Naive B cell (primary cell): ENCODE measurements at regions not wholly inside any gene's neighbourhood (a gene's known extent, or its start where the extent isn't known, plus 50 kb on each side); places are given as distances from the start of the nearest gene placed in this dataset.
"Not testable (repeated sequence)": the region's sequence is repeated elsewhere in the genome, so short reads cannot be mapped to it uniquely, and the experiment has no call there.

Experiments
- ATAC-seq, 2 donors: fragments of 150-1000 bp; cut with Tn5 transposase; 2 replicates each; pipeline ENCODE4 v1.10.0; 2021; ENCODE audit warnings: low read depth in 2 of 2, mild to moderate bottlenecking in 2 of 2, moderate library complexity in 2 of 2
- DNase-seq: peaks from one replicate; pipeline ENCODE4 v3.0.0; 2022
- H3K27ac Mint-ChIP-seq, 6 donors: one replicate each; pipeline ENCODE4 v1.8.0; 2020 to 2022; ENCODE audit warnings: mild to moderate bottlenecking in 6 of 6, mixed read lengths in 6 of 6, moderate library complexity in 5 of 6, inconsistent platforms in 2 of 6
- H3K27me3 Mint-ChIP-seq, 3 donors: one replicate each; pipeline ENCODE4 v1.8.0; 2021 to 2022; ENCODE audit warnings: mixed read lengths in 3 of 3, mild to moderate bottlenecking in 1 of 3
- H3K36me3 Mint-ChIP-seq, 2 donors: one replicate each; pipeline ENCODE4 v1.8.0; 2020 to 2022; ENCODE audit warnings: mixed read lengths in 2 of 2, inconsistent platforms in 1 of 2, mild to moderate bottlenecking in 1 of 2
- H3K4me1 Mint-ChIP-seq, 3 donors: one replicate each; pipeline ENCODE4 v1.8.0; 2020 to 2022; ENCODE audit warnings: mixed read lengths in 3 of 3, inconsistent platforms in 1 of 3, mild to moderate bottlenecking in 1 of 3, moderate library complexity in 1 of 3
- H3K4me3 Mint-ChIP-seq, 8 donors: one replicate each; pipeline ENCODE4 v1.8.0; 2020 to 2022; ENCODE audit warnings: mild to moderate bottlenecking in 8 of 8, mixed read lengths in 8 of 8, moderate library complexity in 8 of 8, inconsistent platforms in 2 of 8
- H3K9me3 Mint-ChIP-seq, 7 donors: one replicate each; pipeline ENCODE4 v1.8.0; 2020 to 2022; ENCODE audit warnings: mixed read lengths in 7 of 7, mild to moderate bottlenecking in 5 of 7, inconsistent platforms in 2 of 7, moderate library complexity in 1 of 7

DNA sequence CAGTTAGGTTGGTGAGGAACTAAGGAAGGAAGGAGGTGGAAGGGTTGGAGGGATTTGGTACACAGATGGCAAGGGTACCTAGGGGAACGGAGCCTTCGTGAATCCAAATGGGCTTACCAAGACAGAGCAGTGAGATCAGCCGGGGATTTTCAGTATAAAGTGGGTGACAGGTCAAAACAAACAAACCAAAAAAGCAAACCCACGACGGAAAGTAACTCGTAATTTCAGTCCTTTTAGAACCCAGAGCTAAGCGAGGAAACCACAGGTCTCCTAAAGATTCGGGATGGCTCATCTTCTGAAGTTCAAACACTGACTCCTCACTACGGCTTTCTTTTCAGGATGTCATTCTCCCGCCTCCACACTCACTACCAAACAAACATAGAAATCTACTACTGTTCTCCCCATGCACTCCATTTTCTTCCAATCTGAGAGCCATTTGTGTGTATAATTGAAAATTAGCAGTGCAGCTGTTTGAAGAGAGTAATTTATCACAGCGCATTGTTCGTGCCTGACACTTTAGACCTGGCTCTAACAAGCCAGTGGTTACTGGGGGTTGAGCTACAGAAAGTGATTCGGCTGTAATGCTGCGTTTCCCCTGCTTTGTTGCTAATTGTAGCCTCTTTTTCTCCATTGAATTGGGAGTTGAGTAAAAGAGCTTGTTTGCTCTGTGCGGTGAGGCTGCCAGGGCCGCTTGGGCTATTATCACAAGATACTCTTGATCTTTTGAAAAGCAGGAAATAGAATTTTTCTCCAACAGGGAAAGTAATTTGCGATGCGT lies 64.7 kb upstream of the CCDC39 start:
- Mint-ChIP-seq H3K27me3 (peaks cover 5 to 10% (median 9%) of the 10 kb centered on the region in 3 donors), H3K27ac (no peak overlapping the region), H3K36me3 (no peaks in the 10 kb centered on the region), H3K4me1 (no peaks in the 10 kb centered on the region), H3K9me3 (no peaks in the 10 kb centered on the region), H3K4me3 (no peak overlapping the region)
- no peak for DNase-seq
- ATAC-seq, result no peak

DNA sequence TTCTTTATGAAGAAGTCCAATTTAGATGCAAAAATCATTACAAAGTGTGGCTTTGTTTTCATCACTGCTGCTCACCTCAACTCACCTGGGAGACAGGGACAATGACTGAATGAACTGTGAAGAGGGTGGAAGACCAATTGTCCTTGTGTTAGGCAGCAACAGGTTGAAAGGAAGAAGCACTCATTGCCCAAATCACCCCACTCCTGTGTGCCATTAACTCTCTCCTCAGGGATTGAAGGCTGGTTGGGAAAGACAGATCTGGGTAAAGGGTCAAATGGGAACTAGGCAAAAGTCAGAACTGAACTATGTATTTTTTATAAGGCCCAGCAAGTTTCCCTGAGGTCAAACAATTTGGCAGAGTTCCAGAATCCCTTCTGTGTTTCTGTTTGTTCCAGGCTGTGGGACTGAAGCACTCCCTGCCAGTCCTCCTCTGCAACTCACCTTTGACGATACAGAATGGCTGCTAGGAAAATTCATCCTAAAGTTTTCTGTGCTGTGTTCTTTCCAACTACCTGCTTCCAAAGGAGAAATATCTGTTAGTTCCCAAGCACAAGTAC lies 68.6 kb upstream of the CCDC39 start:
- Mint-ChIP-seq H3K4me3 (no peak overlapping the region), H3K27me3 (peaks cover 5 to 14% (median 8%) of the 10 kb centered on the region in 3 donors), H3K36me3 (no peaks in the 10 kb centered on the region), H3K4me1 (no peaks in the 10 kb centered on the region), H3K27ac (no peak overlapping the region), H3K9me3 (no peaks in the 10 kb centered on the region)
- DNase-seq (no peak), ATAC-seq (no peak)

- H3K27ac Mint-ChIP-seq, result no peak overlapping the region
- no peaks in the 10 kb centered on the region for H3K4me1 Mint-ChIP-seq
- no peak overlapping the region for H3K4me3 Mint-ChIP-seq
- DNase-seq, result no peak
- ATAC-seq, result no peak
- H3K27me3 Mint-ChIP-seq, result peaks cover 0 to 6% (median 6%) of the 10 kb centered on the region in 3 donors
- no peaks in the 10 kb centered on the region for H3K9me3 Mint-ChIP-seq
- H3K36me3 Mint-ChIP-seq, result no peaks in the 10 kb centered on the region
Measured at GRCh38 chr3:180749322-180749721, 70.0 kb upstream of the CCDC39 start.

GRCh38 chr3:180749796-180750195 lies 70.5 kb upstream of the CCDC39 start:
- DNase-seq (no peak), ATAC-seq (no peak)
- H3K27me3 Mint-ChIP-seq, result peaks cover 0 to 6% (median 4%) of the 10 kb centered on the region in 3 donors
- no peak overlapping the region for H3K4me3 Mint-ChIP-seq
- H3K9me3 Mint-ChIP-seq, result no peaks in the 10 kb centered on the region
- H3K4me1 Mint-ChIP-seq, result no peaks in the 10 kb centered on the region
- no peak overlapping the region for H3K27ac Mint-ChIP-seq
- no peaks in the 10 kb centered on the region for H3K36me3 Mint-ChIP-seq

DNA sequence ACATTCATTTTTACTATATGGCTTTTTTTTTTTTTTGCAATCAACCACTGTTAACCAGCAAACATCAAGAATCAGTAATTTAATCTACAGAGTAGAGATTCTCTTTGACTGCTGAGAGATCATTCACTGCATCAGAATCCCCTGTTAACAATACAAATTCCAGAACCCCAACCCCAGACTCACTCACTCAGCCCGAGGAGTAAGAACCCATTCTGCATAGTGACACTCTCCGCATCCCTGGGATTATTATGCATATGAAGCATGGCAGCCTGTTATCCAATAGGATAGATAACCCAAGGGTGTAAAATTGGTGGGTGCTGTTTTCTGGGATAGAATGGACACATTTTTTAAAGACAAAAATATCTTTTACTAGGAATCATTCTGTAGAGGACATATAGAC lies 76.3 kb upstream of the CCDC39 start:
- H3K9me3 Mint-ChIP-seq, result peaks cover 3 to 10% (median 5%) of the 10 kb centered on the region in 7 donors
- peaks cover 0 to 5% of the 10 kb centered on the region in 2 donors for H3K36me3 Mint-ChIP-seq
- ATAC-seq, result no peak
- H3K27ac Mint-ChIP-seq, result no peak overlapping the region
- no peak for DNase-seq
- no peak overlapping the region for H3K4me3 Mint-ChIP-seq
- no peaks in the 10 kb centered on the region for H3K4me1 Mint-ChIP-seq
- peaks cover 0 to 4% (median 0%) of the 10 kb centered on the region in 3 donors for H3K27me3 Mint-ChIP-seq

DNA sequence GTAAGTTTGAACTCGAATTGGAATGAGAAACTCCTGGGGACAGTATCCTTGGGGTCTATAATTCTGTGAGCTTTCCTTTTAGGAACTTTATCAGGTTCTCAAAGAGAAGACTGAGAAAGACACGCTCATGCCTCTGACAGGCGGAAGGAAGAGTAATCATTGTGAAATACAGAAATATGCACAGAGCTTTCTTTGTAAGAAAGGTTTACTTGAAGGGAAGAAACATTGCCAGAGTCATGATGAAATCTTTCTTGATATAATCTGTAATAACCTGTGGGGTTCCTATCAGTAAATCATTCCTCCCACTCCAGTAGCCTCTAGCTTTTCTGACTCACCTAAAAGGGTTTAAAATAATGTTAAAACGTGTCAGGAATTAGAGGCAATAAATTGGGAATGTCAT lies 83.6 kb upstream of the CCDC39 start:
- H3K36me3 Mint-ChIP-seq, result peaks cover 0 to 5% of the 10 kb centered on the region in 2 donors
- no peak overlapping the region for H3K27ac Mint-ChIP-seq
- DNase-seq (no peak), ATAC-seq (no peak)
- H3K27me3 Mint-ChIP-seq, result no peaks in the 10 kb centered on the region
- H3K4me3 Mint-ChIP-seq, result no peak overlapping the region
- H3K4me1 Mint-ChIP-seq, result no peaks in the 10 kb centered on the region
- H3K9me3 Mint-ChIP-seq, result peaks cover 5 to 17% (median 9%) of the 10 kb centered on the region in 7 donors

DNA sequence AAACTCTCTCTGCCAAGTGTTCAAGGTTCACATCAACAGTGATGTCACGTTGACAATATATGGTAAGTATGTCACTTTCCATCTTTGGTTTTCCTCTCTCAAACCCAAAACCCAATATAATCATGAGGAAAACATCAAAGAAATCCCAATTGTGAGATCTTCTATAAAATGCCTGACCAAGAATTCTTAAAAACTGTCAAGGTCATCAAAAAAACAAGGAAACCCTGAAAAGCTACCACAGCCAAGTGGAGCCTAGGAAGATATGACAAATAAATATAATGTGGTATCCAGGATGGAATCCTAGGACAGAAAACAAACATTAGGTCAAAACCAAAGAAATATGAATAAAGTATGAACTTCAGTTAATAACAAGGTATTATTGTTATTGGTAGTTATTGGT lies 85.2 kb upstream of the CCDC39 start:
- no peaks in the 10 kb centered on the region for H3K27me3 Mint-ChIP-seq
- DNase-seq, result no peak
- H3K9me3 Mint-ChIP-seq, result peaks cover 0 to 14% (median 5%) of the 10 kb centered on the region in 7 donors
- no peak overlapping the region for H3K4me3 Mint-ChIP-seq
- no peaks in the 10 kb centered on the region for H3K4me1 Mint-ChIP-seq
- H3K36me3 Mint-ChIP-seq, result no peaks in the 10 kb centered on the region
- ATAC-seq, result no peak
- H3K27ac Mint-ChIP-seq, result no peak overlapping the region

GRCh38 chr3:180770639-180771038 lies 91.3 kb upstream of the CCDC39 start:
- Mint-ChIP-seq H3K27ac (no peak overlapping the region), H3K27me3 (no peaks in the 10 kb centered on the region), H3K4me3 (no peak overlapping the region), H3K4me1 (no peaks in the 10 kb centered on the region), H3K9me3 (peaks cover 5 to 51% (median 15%) of the 10 kb centered on the region in 7 donors), H3K36me3 (peaks cover 0 to 5% of the 10 kb centered on the region in 2 donors)
- DNase-seq (no peak), ATAC-seq (no peak)

- H3K36me3 Mint-ChIP-seq, result peaks cover 6 to 33% of the 10 kb centered on the region in 2 donors
- H3K27me3 Mint-ChIP-seq, result no peaks in the 10 kb centered on the region
- H3K4me1 Mint-ChIP-seq, result no peaks in the 10 kb centered on the region
- H3K9me3 Mint-ChIP-seq, result peaks cover 18 to 95% (median 49%) of the 10 kb centered on the region in 7 donors
- no peak overlapping the region for H3K27ac Mint-ChIP-seq
- no peak overlapping the region for H3K4me3 Mint-ChIP-seq
- DNase-seq (no peak), ATAC-seq (no peak)
Measured at GRCh38 chr3:180776433-180776832, 97.1 kb upstream of the CCDC39 start.

DNA sequence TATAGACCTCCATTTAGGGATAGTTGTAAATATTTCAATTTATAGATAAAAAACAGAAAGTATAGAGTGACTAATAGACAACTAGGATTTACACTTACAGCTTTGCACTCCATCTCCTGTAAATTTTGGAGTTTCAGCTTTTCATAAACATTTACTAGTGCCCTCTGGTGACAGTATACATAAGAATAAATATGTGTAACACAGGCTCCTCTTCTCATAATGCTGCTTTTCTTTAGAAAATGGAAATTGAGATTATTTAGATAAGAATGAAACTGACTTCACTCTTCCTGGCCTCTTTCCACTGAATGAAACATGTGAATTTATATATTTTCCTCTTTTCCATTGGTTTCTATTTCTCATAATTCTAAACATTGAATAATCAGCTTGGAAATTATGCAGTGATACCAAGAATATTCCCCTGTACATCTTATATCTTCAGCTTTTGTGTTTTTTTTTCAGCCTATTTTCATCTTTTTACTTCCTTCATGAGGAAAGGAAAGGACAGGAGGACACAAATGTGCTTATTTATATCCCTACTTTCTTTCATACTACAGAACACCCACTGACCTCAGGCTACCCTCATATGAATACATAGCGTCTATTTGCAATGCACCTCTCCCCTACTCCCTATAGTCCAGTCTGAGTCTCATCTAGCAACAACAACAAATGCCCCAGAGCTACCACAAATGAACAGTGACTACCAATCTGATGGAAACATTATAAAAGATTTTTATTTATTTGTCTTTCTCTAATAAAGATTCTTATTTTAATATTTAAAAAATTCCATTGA lies 103.1 kb upstream of the CCDC39 start:
- Mint-ChIP-seq H3K36me3 (peaks cover 0 to 23% of the 10 kb centered on the region in 2 donors), H3K4me3 (no peak overlapping the region), H3K4me1 (no peaks in the 10 kb centered on the region), H3K27me3 (peaks cover 0 to 6% (median 0%) of the 10 kb centered on the region in 3 donors), H3K9me3 (peaks cover 11 to 38% (median 28%) of the 10 kb centered on the region in 7 donors), H3K27ac (no peak overlapping the region)
- ATAC-seq (no peak), DNase-seq (no peak)

DNA sequence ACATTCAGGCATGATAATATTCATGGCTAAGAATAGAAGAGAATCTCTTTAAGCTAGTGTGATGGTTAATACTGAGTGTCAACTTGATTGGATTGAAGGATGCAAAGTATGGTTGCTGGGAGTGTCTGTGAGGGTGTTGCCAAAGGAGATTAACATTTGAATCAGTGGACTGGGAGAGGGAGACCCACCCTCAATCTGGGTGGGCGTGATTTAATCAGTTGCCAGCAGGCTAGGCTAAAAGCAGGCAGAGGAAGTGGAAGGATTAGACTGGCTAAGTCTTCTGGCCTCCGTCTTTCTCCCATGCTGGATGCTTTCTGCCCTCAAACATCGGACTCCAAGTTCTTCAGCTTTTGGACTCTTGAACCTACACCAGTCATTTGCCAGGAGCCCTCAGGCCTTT lies 106.9 kb upstream of the CCDC39 start:
- not testable (repeated sequence) for H3K4me3 Mint-ChIP-seq, H3K36me3 Mint-ChIP-seq, H3K4me1 Mint-ChIP-seq, ATAC-seq, H3K27ac Mint-ChIP-seq, H3K9me3 Mint-ChIP-seq, DNase-seq
- H3K27me3 Mint-ChIP-seq, result peaks cover 0 to 12% (median 0%) of the 10 kb centered on the region in 3 donors

DNA sequence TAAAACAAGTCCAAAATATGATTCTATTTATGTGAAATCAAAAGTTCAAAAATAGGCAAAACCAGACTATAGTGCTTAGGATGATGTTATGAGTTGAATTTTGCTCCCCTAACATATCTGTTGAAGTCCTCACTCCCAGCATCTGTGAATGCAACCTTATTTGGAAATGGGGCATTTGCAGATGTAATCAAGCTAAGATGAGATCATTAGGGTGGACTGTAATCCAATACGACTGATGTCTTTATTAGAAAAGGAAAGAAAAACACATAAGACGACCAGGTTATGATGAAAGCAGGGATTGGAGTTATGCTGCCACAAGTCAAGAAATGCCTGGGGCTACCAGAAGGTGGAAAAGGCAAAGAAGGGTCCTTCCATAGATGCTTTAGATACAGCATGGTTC lies 110.5 kb upstream of the CCDC39 start:
- Mint-ChIP-seq H3K4me1 (no peaks in the 10 kb centered on the region), H3K9me3 (peaks cover 0 to 3% (median 0%) of the 10 kb centered on the region in 7 donors), H3K4me3 (no peak overlapping the region), H3K36me3 (no peaks in the 10 kb centered on the region), H3K27me3 (peaks cover 0 to 8% (median 0%) of the 10 kb centered on the region in 3 donors), H3K27ac (no peak overlapping the region)
- DNase-seq (no peak), ATAC-seq (no peak)

- Mint-ChIP-seq H3K4me3 (no peak overlapping the region), H3K36me3 (no peaks in the 10 kb centered on the region), H3K4me1 (no peaks in the 10 kb centered on the region), H3K27ac (no peak overlapping the region), H3K27me3 (peaks cover 0 to 14% (median 3%) of the 10 kb centered on the region in 3 donors), H3K9me3 (peaks cover 0 to 4% (median 1%) of the 10 kb centered on the region in 7 donors)
- DNase-seq (no peak), ATAC-seq (no peak)
Measured at GRCh38 chr3:180798197-180798596, 114.3 kb upstream of the FXR1 start.

DNA sequence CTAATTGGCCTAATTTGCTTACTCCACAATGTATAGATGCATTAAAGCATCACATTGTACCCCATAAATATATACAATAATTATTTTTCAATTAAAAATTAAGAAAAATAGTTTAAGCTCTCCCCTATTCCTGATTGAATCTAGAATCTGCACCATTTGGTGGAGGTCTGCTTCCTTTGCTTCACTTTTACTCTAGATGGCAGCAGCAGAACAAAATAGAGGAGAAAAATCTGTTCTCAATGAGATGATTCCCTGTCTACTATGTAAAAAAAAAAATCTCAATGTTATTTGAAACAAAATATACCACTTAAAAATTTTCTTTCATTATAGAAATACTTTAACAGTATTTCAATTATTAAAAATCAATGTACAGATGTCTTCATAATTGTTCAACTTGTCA lies 109.6 kb upstream of the FXR1 start:
- no peak for DNase-seq
- Mint-ChIP-seq H3K27ac (no peak overlapping the region), H3K4me3 (no peak overlapping the region), H3K4me1 (no peaks in the 10 kb centered on the region), H3K9me3 (no peaks in the 10 kb centered on the region), H3K36me3 (no peaks in the 10 kb centered on the region), H3K27me3 (peaks cover 0 to 14% (median 3%) of the 10 kb centered on the region in 3 donors)
- ATAC-seq, result no peak
